Lung (tissue), 11 donors: ENCODE measurements at regions not wholly inside any gene's neighbourhood (a gene's known extent, or its start where the extent isn't known, plus 50 kb on each side); places are given as distances from the start of the nearest gene placed in this dataset.

Experiments used
- ATAC-seq: fragments of 200-7000 bp; cut with Tn5 transposase; one replicate; pipeline ENCODE4 v1.9.1; 2020; ENCODE audit warnings: moderate number of reproducible peaks; ENCODE audit not compliant: insufficient read depth, low FRiP score
- DNase-seq, 3 donors: peaks; one replicate each; pipeline ENCODE4 v3.0.0-alpha.2; 2013 to 2017
- H3K27ac ChIP-seq, 2 donors: one replicate each; pipeline ENCODE4 v1.5.1; 2013; ENCODE audit warnings: mild to moderate bottlenecking in 2 of 2, moderate library complexity in 2 of 2, control low read depth in 1 of 2, inconsistent platforms in 1 of 2, low read depth in 1 of 2, low read length in 1 of 2
- H3K27me3 ChIP-seq, 3 donors: one replicate each; pipeline ENCODE4 v1.5.1; 2013; ENCODE audit warnings: low read length in 2 of 3; ENCODE audit not compliant: control insufficient read depth in 3 of 3, insufficient read depth in 3 of 3
- H3K36me3 ChIP-seq, 4 donors: one replicate each; pipeline ENCODE4 v1.5.1; 2013; ENCODE audit warnings: low read length in 4 of 4, mild to moderate bottlenecking in 1 of 4, moderate library complexity in 1 of 4; ENCODE audit not compliant: control insufficient read depth in 4 of 4, insufficient read depth in 4 of 4
- H3K4me1 ChIP-seq, 5 donors: one replicate each; pipeline ENCODE4 v1.5.1; 2013; ENCODE audit warnings: low read length in 5 of 5, mild to moderate bottlenecking in 2 of 5, moderate library complexity in 1 of 5; ENCODE audit not compliant: control insufficient read depth in 5 of 5, insufficient read depth in 5 of 5
- H3K4me3 ChIP-seq: one replicate; pipeline ENCODE4 v1.5.1; 2013; ENCODE audit warnings: mild to moderate bottlenecking, control low read depth, moderate library complexity
- H3K9ac ChIP-seq, 2 donors: one replicate each; pipeline ENCODE4 v1.5.1; 2013; ENCODE audit warnings: low read length in 2 of 2, control low read depth in 1 of 2; ENCODE audit not compliant: insufficient read depth in 1 of 2
- H3K9me3 ChIP-seq, 4 donors: one replicate each; pipeline ENCODE4 v1.5.1; 2013; ENCODE audit warnings: low read length in 3 of 4, mild to moderate bottlenecking in 1 of 4, moderate library complexity in 1 of 4; ENCODE audit not compliant: control insufficient read depth in 4 of 4, insufficient read depth in 3 of 4
- CTCF ChIP-seq: IDR thresholded peaks from 2 replicates; pipeline ENCODE4 v1.5.1; 2012; ENCODE audit warnings: mild to moderate bottlenecking; ENCODE audit errors: control extremely low read depth, extremely low read depth
- WGBS, 2 donors: extraction: QIAGEN DNeasy Blood & Tissue Kit; methylation state at CpG; one replicate each; pipeline ENCODE4 v1.1.7; 2013; 5-methylcytosine and 5-hydroxymethylcytosine counted together
- donor health status: control.
- donor health status: control.
- donor health status: Bipolar disorder and iron deficiency.
- donor health status: healthy.
- donor health status: DM: yes; HTN: yes; CAD: no.

GRCh38 chrX:103437147-103437873 is 61.0 kb downstream of the BEX3 start:
- H3K36me3 ChIP-seq, result no peaks in the 10 kb centered on the region
- H3K4me3 ChIP-seq, result no peak overlapping the region
- 82 to 100% methylated on average over 5 of the region's 5 CpGs for WGBS, 2 donors
- peaks cover 0 to 4% (median 0%) of the 10 kb centered on the region in 5 donors for H3K4me1 ChIP-seq
- no peak overlapping the region for H3K9ac ChIP-seq
- no peak for TF ChIP-seq CTCF
- DNase-seq (no peak), ATAC-seq (no peak)
- H3K27me3 ChIP-seq, result peaks cover 0 to 23% (median 3%) of the 10 kb centered on the region in 3 donors
- H3K9me3 ChIP-seq, result peaks cover 0 to 3% (median 0%) of the 10 kb centered on the region in 4 donors
- H3K27ac ChIP-seq, result no peak overlapping the region

GRCh38 chrX:103439161-103439560 is 62.8 kb downstream of the BEX3 start:
- no peak overlapping the region for H3K27ac ChIP-seq
- H3K4me1 ChIP-seq, result peaks cover 0 to 4% (median 0%) of the 10 kb centered on the region in 5 donors
- DNase-seq (no peak), ATAC-seq (no peak)
- no peaks in the 10 kb centered on the region for H3K36me3 ChIP-seq
- no peak overlapping the region for H3K4me3 ChIP-seq
- TF ChIP-seq CTCF, result no peak
- H3K27me3 ChIP-seq, result peaks cover 0 to 23% (median 3%) of the 10 kb centered on the region in 3 donors
- no peak overlapping the region for H3K9ac ChIP-seq
- 63 to 89% methylated on average over 2 of the region's 2 CpGs for WGBS, 2 donors
- H3K9me3 ChIP-seq, result peaks cover 0 to 3% (median 0%) of the 10 kb centered on the region in 4 donors

- no peak overlapping the region for H3K9ac ChIP-seq
- DNase-seq (no peak), ATAC-seq (no peak)
- WGBS, 2 donors, result 57 to 79% methylated on average over 2 of the region's 2 CpGs
- H3K36me3 ChIP-seq, result no peaks in the 10 kb centered on the region
- no peak for TF ChIP-seq CTCF
- H3K4me3 ChIP-seq, result no peak overlapping the region
- peaks cover 0 to 23% (median 3%) of the 10 kb centered on the region in 3 donors for H3K27me3 ChIP-seq
- H3K9me3 ChIP-seq, result peaks cover 0 to 3% (median 0%) of the 10 kb centered on the region in 4 donors
- H3K4me1 ChIP-seq, result peaks cover 0 to 4% (median 0%) of the 10 kb centered on the region in 5 donors
- no peak overlapping the region for H3K27ac ChIP-seq
Measured at GRCh38 chrX:103440621-103441020, 64.3 kb downstream of the BEX3 start.
